NCI-H2196 treated with DMSO at 0.1 percent for 48 hours (cell line): ENCODE measurements at regions not wholly inside any gene's neighbourhood (a gene's known extent, or its start where the extent isn't known, plus 50 kb on each side); places are given as distances from the start of the nearest gene placed in this dataset.

Experiments
- DNase-seq: peaks from one replicate; lab custom pipeline; 2025; ENCODE audit not compliant: unreplicated experiment; lab: John Stamatoyannopoulos, UW

- DNase-seq = no peak
Observed at GRCh38 chr10:42932735-42933447, 144.0 kb upstream of the RET start.

GRCh38 chr10:42933448-42934340, 143.2 kb upstream of the RET start:
- peak; percentile 62 for DNase-seq

- no peak for DNase-seq
Observed at GRCh38 chr10:42934351-42934811, 142.5 kb upstream of the RET start.

- no peak for DNase-seq
Observed at GRCh38 chr10:42934842-42935241, 142.0 kb upstream of the RET start.

GRCh38 chr10:42935466-42935865, 141.4 kb upstream of the RET start:
- DNase-seq = no peak

- DNase-seq = no peak
Observed at GRCh38 chr10:42936580-42936979, 140.3 kb upstream of the RET start.

- DNase-seq = no peak
Observed at GRCh38 chr10:42937048-42937447, 139.8 kb upstream of the RET start.

GRCh38 chr10:42937649-42938180, 139.2 kb upstream of the RET start:
- DNase-seq = no peak

GRCh38 chr10:42938351-42938750, 138.5 kb upstream of the RET start:
- DNase-seq = no peak

GRCh38 chr10:42939237-42939636, 137.6 kb upstream of the RET start:
- no peak for DNase-seq

GRCh38 chr10:42939685-42940366, 137.0 kb upstream of the RET start:
- DNase-seq = no peak

- DNase-seq = peak; percentile 1
Observed at GRCh38 chr10:42940487-42941294, 136.2 kb upstream of the RET start.

GRCh38 chr10:42941295-42941644, 135.6 kb upstream of the RET start:
- no peak for DNase-seq

GRCh38 chr10:42941790-42942189, 135.1 kb upstream of the RET start:
- DNase-seq = no peak

- no peak for DNase-seq
Observed at GRCh38 chr10:42942279-42942950, 134.5 kb upstream of the RET start.

- DNase-seq = no peak
Observed at GRCh38 chr10:42943025-42943818, 133.6 kb upstream of the RET start.

GRCh38 chr10:42948040-42948439, 128.8 kb upstream of the RET start:
- no peak for DNase-seq

GRCh38 chr10:42949287-42949686, 127.6 kb upstream of the RET start:
- DNase-seq = no peak
